GM11168 (cell line): ENCODE measurements at regions not wholly inside any gene's neighbourhood (a gene's known extent, or its start where the extent isn't known, plus 50 kb on each side); places are given as distances from the start of the nearest gene placed in this dataset.

Experiments
- in situ Hi-C: fragments of 300-500 bp; cut with MboI; formaldehyde crosslinking; loops from one replicate; pipeline ENCODE4 v1.12.0; 2022; ENCODE audit warnings: low sequenced_read_pairs; ENCODE audit not compliant: unreplicated experiment

GRCh38 chr7:19062216-19062615, 55.2 kb downstream of the TWIST1 start:
- in situ Hi-C loops, result no loop called here

- in situ Hi-C loops, result no loop called here
Observed at GRCh38 chr7:19061331-19061730, 56.1 kb downstream of the TWIST1 start.

GRCh38 chr7:19060761-19061259, 56.6 kb downstream of the TWIST1 start:
- in situ Hi-C loops, result no loop called here

- in situ Hi-C loops, result loop anchor here (10.0 kb wide), 1 partner anchor 702 kb away; no protein-coding TSS in a partner anchor
Observed at GRCh38 chr7:19056305-19056704, 61.1 kb downstream of the TWIST1 start.
